NCI-H510A (cell line): ENCODE measurements at regions not wholly inside any gene's neighbourhood (a gene's known extent, or its start where the extent isn't known, plus 50 kb on each side); places are given as distances from the start of the nearest gene placed in this dataset.
A peak's percentile ranks its signal among the peaks of the same experiment; 100 is the strongest.

Experiments
- DNase-seq: peaks from one replicate; lab custom pipeline; 2025; lab: John Stamatoyannopoulos, UW

GRCh38 chr10:32169556-32169955 lies 113.3 kb upstream of the KIF5B start:
- DNase-seq, result no peak

DNA sequence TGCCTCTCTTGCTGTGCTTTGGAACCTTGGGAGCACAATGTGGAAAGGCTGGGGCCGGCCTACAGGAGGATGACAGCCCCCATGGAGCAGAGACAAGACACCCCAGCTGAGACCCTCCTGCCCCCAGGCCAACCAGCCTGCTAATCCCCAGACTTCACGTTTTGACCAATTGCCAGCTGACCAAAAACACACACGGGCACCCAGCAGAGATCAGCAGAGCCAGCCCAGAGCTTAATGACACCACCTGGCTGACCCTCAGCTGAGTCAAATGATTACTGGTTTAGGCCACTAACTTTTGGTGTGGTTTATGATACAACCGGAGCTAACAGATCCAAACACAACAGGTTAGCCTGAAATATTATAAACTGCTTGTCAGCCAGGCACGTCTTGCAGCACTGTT lies 111.2 kb upstream of the KIF5B start:
- no peak for DNase-seq

DNA sequence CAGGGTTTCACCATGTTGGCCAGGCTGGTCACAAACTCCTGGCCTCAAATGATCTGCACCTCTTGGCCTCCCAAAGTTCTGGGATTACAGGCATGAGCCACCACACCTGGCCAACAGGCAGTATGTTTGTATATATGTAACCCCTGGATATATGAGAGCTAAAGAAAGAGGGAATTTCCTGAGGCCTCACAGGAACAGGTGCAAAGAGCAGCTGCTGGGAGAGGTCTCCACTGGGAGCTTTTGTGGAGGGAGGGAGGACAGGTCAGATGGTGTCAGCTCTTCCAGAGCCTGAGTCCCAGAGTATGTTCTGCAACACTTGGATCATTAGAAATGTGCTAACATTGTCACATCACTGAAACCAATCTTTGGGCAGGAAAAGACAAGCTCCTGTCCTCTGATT lies 110.1 kb upstream of the KIF5B start:
- DNase-seq, result peak; percentile 12

DNA sequence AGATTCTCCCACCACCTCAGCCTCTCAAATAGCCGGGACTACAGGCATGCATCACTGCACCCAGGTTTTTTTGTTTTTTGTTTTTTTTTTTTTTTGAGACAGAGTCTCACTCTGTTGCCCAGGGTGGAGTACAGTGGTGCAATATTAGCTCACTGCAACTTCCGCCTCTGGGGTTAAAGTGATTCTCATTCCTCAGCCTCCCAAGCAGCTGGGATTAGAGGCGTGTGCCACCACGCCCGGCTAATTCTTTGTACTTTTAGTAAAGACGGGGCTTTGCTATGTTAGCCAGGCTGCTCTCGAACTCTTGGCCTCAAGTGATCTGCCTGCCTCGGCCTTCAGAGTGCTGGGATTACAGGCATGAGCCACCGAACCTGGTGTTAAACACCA lies 107.5 kb upstream of the KIF5B start:
- DNase-seq, result no peak

DNA sequence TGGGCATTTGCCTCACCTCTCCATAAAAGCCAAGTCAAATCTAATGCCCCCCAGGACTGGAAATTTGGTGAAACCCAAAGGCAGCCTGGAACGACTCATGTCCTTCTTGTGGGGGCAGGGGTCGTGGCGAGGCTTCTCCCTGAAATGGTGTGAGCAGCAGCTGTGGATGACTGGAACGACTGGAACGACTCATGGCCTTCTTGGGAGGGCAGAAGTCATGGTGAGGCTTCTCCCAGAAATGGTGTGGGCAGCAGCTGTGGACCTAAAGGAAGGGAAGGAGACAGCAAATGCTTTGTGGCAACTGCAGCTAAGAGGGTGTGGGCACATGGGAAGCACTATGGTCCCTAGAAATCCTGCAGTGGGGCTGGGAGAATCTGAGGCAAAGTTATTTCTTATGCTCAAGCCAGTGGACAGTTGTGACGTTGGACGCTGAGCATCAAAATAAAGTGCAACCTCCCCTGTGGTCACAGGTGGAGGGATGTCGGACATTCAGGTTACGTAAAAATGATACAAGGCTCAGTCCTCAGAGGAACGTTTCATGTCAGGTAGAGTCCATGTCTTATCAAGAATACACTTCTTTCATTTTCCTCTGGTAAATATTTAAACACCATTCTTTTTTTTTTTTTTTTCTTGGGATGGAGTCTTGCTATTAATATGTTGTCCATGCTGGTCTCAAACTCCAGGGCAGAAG lies 107.0 kb upstream of the KIF5B start:
- DNase-seq, result no peak

DNA sequence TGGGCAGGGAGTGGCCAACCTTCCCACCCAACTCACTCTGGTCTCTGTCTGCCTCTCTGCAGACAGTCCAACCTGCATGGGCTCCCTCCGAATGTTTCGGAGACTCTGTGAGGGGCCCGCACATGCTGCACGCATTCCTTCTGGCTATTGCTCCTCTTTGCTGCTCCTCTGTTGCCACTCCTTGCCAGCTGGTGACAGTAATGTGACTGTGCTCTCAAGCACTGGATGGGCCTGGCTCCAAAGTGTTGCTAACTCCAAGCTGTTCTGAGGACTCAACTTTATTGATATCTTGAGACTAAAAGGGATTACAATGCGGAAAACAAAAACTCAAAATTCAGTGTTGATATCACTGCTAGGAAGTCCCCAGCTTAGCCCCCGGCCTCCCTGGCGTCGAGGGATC lies 105.4 kb upstream of the KIF5B start:
- no peak for DNase-seq

DNA sequence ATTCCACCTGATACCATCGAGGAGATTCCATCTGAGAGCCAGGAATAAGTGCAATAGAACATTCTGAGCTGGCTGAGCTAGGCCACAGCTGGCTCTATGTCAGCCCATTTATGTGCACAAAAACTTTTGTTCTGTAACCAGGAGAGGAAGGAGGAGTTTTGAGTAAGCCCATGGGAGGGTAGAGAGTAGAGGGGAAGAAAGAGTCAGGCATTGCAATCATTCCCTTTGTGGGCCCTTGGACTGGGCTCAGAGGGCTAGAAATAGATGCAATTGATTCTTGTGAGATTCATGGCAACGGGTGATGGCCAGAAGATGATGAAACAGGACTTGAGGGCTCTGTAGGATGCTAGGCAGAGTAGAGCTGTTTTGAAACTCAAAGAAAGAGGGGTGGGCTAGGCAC lies 104.6 kb upstream of the KIF5B start:
- DNase-seq, result no peak

- DNase-seq, result no peak
These were observed 103.0 kb upstream of the KIF5B start for GRCh38 chr10:32159264-32159663.

DNA sequence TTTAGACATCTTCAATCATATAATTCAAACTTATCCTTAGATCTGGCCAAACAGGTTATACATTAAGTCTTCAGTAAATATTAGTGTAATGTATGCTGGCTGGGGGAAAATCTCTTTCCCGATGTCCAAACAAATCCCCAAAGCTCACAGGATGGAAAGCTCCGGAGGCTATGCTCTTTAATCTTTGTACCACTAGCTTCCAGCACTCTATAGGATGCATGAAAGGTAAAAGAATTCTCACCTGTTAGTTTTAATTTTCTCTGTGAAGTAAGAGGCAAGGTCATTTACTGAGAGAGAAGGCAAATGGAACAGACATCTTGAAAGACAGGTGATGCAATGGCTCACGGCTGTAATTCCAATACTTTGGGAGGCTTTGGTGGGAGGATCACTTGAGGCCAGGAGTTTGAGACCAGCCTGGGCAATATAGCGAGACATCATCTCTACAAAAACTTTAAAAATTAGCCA lies 99.8 kb upstream of the KIF5B start:
- DNase-seq, result no peak

DNA sequence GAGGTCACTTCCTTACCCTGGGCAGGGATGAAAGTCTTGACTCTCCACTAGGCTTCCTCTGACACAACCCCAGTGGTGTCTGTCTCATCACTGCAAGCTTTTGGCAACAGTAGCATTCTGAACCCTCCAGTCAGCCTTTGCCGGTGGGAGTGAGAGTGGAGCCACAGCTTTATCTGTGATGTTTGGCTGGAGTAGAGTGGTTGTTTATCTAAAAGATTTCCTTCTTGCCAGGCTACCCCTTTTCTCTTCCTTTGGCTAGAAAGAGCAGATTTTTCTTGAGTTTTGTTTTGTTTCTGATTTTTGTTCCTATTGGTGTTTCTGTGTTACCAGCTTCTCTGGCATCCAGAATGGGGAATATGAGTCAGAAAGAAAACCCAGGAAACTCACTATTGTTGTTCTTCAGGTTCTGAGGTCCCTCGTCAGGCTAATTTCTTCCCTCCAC lies 98.9 kb upstream of the KIF5B start:
- no peak for DNase-seq

GRCh38 chr10:32153931-32154330 lies 97.7 kb upstream of the KIF5B start:
- DNase-seq, result no peak

DNA sequence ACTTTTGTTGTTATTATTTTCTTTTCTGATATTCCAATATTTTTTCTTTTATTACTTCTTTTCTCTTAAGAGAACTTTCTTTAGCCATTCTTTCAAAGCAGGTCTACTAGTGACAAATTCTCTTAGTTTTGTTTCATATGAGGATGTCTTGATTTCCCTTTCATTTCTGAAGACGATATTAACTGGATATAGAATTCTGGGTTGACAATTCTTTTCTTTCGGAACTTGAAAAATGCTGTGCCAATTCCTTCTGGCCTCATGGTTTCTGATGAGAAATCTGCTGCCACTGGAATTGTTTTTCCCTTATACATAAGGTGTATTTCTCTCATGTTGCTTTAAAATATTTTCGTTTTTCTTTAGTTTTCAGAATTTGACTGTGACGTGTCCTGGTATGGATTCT lies 97.0 kb upstream of the KIF5B start:
- DNase-seq, result no peak

- no peak for DNase-seq
These were observed 95.6 kb upstream of the KIF5B start for GRCh38 chr10:32151871-32152270.

- no peak for DNase-seq
These were observed 94.4 kb upstream of the KIF5B start for GRCh38 chr10:32150532-32151101.

DNA sequence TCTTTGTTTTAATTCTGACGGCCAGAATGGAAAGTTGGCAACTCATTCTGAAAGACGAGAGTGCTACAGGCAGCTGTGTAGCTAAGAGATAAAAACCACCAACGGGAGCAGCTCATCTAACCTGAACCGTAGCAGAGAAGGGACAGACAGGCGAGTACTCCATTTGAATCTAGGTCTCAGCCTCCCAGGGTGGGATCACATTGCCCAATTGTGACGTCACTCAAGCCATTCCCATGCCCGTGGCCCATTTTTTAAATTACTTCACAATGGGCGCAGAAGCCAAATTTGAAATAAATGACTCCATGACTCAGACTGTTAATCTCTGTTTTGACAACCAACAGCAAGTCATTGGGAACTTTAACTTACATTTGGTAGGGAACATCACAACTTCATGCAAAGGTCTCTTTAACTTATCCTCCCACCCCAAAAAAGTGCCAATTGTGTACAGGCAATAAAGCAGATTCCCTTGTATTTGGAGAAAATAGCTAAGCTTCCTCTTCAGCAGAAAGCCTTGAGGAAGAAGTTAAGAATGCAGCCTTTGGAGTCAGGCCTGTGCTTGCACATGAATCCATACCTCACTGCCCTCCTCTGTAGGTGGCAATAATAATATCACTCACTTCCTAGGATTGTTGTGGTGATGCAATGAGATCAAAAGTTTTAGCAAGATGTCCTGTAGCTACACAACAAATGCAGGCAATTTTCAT lies 93.2 kb upstream of the KIF5B start:
- no peak for DNase-seq

GRCh38 chr10:32148864-32149251 lies 92.6 kb upstream of the KIF5B start:
- DNase-seq, result no peak

- DNase-seq, result no peak
These were observed 91.5 kb upstream of the KIF5B start for GRCh38 chr10:32147730-32148129.

GRCh38 chr10:32146166-32146565 lies 89.9 kb upstream of the KIF5B start:
- DNase-seq, result no peak

DNA sequence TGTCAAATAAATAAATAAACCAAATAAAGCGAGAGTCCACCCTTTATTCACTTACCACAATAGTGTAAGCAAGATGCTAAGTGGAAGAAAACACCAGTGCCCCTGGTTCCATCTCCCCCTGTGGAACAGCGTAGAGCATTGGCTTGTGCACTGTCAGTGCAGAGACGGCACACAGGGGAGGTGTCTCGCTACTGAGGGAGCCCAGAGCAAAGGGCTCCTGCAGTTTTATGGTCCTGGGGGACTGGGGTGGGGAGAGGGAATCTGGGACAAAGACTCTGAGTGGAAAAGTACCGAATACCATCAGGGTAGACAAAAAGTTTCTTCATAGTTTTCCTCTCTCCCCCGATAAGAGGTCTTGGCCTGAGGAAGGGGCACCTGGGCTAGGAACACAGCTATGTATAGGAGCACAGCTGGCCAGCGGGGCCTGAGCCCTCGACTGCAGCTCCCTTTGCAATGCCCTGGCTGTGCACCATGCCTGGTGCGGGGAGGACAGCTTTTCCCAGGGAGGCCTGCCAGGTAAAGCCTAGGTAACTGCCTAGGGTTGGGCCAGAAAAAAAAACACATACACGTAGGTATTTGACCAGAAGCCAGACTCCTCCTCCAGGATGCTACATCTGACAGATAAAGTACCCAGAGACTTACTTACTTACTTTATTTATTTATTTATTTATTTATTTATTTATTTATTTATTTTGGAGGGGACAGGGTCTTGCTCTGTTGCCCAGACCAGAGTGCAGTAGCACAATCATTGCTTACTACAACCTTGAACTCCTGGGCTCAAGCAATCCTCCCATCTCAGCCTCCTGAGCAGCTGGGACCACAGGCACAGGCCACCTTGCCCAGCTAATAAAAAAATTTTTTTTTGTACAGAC lies 88.8 kb upstream of the KIF5B start:
- no peak for DNase-seq

DNA sequence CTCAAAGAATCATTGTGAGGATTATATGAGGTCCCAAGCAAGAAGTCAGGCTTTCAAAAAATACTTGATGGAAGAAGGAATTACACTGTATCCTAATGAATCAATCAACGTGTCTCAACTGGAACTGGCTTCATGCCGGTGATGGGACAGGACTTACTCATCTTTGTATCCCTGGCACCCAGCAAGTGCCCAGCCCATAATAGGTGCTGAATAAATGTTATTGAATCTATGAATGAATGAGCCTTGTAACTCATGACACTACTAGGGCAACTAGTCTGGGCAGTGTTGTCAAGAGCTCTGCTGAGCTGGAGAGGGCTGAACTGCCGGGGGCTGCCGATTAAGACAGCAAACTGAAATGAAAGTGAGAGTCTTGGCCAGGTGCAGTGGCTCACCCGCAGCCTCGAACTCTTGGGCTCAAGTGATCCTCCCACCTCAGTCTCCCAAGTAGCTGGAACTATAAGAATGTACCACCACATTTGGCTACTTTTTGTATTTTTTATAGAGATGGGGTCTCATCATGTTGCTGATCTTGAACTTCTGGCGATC lies 87.2 kb upstream of the KIF5B start:
- DNase-seq, result no peak

- DNase-seq, result no peak
These were observed 86.4 kb upstream of the KIF5B start for GRCh38 chr10:32142646-32143045.
